SU-DHL-6 (cell line): ENCODE measurements at regions not wholly inside any gene's neighbourhood (a gene's known extent, or its start where the extent isn't known, plus 50 kb on each side); places are given as distances from the start of the nearest gene placed in this dataset.

ENCODE experiments used
- H2AFZ ChIP-seq: fragments of 200-600 bp; sonication (generic); 2 replicates; pipeline ENCODE4 v1.6.1; 2014; ENCODE audit warnings: low read depth, mild to moderate bottlenecking, moderate library complexity, mixed read lengths, antibody characterized with exemption, low read length; ENCODE audit not compliant: severe bottlenecking
- H3F3A ChIP-seq: fragments of 200-600 bp; shearing (Covaris generic); 2 replicates; pipeline ENCODE4 v1.6.0; 2016; ENCODE audit warnings: antibody characterized with exemption, mild to moderate bottlenecking; ENCODE audit not compliant: insufficient read depth
- H3K27ac ChIP-seq: fragments of 200-600 bp; sonication (generic); 2 replicates; pipeline ENCODE4 v1.5.1; 2016; ENCODE audit warnings: low read depth, mild to moderate bottlenecking, low read length, moderate library complexity, mixed read lengths
- H3K27me3 ChIP-seq: fragments of 200-600 bp; sonication (generic), shearing (Covaris generic); 2 replicates; pipeline ENCODE4 v1.6.0; 2014; ENCODE audit warnings: mild to moderate bottlenecking, low read length
- H3K36me3 ChIP-seq: fragments of 200-600 bp; sonication (generic); 2 replicates; pipeline ENCODE4 v1.6.1; 2014; ENCODE audit warnings: mild to moderate bottlenecking, low read length, mixed read lengths
- H3K4me2 ChIP-seq: fragments of 300-600, 200-600 bp; shearing (Covaris generic), sonication (generic); 2 replicates; pipeline ENCODE4 v1.6.0; 2014; ENCODE audit warnings: low read length, low read depth, mild to moderate bottlenecking; ENCODE audit not compliant: poor library complexity, severe bottlenecking
- H3K4me3 ChIP-seq: fragments of 200-600 bp; sonication (generic); 2 replicates; pipeline ENCODE4 v1.5.1; 2014; ENCODE audit warnings: antibody characterized with exemption, low read length, mild to moderate bottlenecking, mixed read lengths; ENCODE audit not compliant: insufficient read depth, poor library complexity, severe bottlenecking
- H3K79me2 ChIP-seq: fragments of 200-600 bp; sonication (generic); 2 replicates; pipeline ENCODE4 v1.6.1; 2014; ENCODE audit warnings: mild to moderate bottlenecking, low read length, moderate library complexity; ENCODE audit not compliant: insufficient read depth
- H3K9ac ChIP-seq: fragments of 200-600 bp; sonication (generic); 2 replicates; pipeline ENCODE4 v1.7.0; 2014; ENCODE audit warnings: mild to moderate bottlenecking, low read length
- H3K9me2 ChIP-seq: fragments of 200-600 bp; sonication (generic); replicated peaks from 2 replicates; pipeline ENCODE4 v1.6.1; 2014; ENCODE audit warnings: low read length; ENCODE audit not compliant: insufficient read depth
- H3K9me3 ChIP-seq: fragments of 200-600 bp; sonication (generic); 2 replicates; pipeline ENCODE4 v1.6.1; 2014; ENCODE audit warnings: low read length, mixed read lengths; ENCODE audit not compliant: insufficient read depth
- H4K20me1 ChIP-seq: fragments of 200-600 bp; sonication (generic); 2 replicates; pipeline ENCODE4 v1.6.1; 2014; ENCODE audit warnings: low read depth, mild to moderate bottlenecking, antibody characterized with exemption, low read length, moderate library complexity, mixed read lengths
- EZH2phosphoT487 ChIP-seq: fragments of 200-600 bp; sonication (generic), shearing (Covaris generic); conservative IDR thresholded peaks from 2 replicates; pipeline ENCODE4 v1.6.1; 2018; ENCODE audit warnings: mild to moderate bottlenecking, antibody characterized with exemption, low read length, moderate library complexity, mixed read lengths
- TF ChIP-seq, protein P1 (sequence below): fragments of 200-600 bp; sonication (generic); IDR thresholded peaks from one replicate; pipeline ENCODE4 v1.5.1; 2017; ENCODE audit warnings: antibody characterized with exemption, mild to moderate bottlenecking, low read length, moderate library complexity; ENCODE audit not compliant: insufficient read depth, poor library complexity, severe bottlenecking

GRCh38 chr6:119476554-119476953 lies 127.0 kb upstream of the MAN1A1 start:
- H3K9me3 ChIP-seq = no peaks in the 10 kb centered on the region
- no peaks in the 10 kb centered on the region for H4K20me1 ChIP-seq
- H3K27ac ChIP-seq = no peak overlapping the region
- H3K4me3 ChIP-seq = no peak overlapping the region
- no peaks in the 10 kb centered on the region for H3K27me3 ChIP-seq
- H3K4me2 ChIP-seq = no peak overlapping the region
- no peak overlapping the region for H3K9ac ChIP-seq
- no peaks in the 10 kb centered on the region for H3K36me3 ChIP-seq
- no peak overlapping the region for H2AFZ ChIP-seq
- no peaks in the 10 kb centered on the region for H3K9me2 ChIP-seq
- no peaks in the 10 kb centered on the region for H3F3A ChIP-seq
- H3K79me2 ChIP-seq = no peaks in the 10 kb centered on the region
- no peak for TF ChIP-seq EZH2phosphoT487
- TF ChIP-seq, protein P1, sequence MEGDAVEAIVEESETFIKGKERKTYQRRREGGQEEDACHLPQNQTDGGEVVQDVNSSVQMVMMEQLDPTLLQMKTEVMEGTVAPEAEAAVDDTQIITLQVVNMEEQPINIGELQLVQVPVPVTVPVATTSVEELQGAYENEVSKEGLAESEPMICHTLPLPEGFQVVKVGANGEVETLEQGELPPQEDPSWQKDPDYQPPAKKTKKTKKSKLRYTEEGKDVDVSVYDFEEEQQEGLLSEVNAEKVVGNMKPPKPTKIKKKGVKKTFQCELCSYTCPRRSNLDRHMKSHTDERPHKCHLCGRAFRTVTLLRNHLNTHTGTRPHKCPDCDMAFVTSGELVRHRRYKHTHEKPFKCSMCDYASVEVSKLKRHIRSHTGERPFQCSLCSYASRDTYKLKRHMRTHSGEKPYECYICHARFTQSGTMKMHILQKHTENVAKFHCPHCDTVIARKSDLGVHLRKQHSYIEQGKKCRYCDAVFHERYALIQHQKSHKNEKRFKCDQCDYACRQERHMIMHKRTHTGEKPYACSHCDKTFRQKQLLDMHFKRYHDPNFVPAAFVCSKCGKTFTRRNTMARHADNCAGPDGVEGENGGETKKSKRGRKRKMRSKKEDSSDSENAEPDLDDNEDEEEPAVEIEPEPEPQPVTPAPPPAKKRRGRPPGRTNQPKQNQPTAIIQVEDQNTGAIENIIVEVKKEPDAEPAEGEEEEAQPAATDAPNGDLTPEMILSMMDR = no peak

DNA sequence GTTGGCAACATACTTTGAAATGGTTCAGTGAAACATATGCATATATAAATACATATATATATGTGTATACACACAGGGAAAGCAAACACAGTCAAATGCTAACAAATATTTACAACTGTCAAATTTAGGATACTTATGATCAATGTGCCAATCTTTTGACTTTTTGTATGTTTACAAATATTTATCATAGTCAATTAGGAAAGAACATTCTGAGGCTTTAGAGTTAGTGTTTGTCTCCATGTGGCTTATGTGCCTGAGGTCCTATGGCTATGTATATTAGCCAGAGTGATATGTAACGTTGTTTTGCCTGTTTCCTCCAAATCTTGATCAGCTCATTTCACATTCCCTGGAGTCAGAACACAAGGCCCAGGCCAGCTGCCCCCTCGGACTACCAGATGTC lies 126.5 kb upstream of the MAN1A1 start:
- H3K36me3 ChIP-seq = no peaks in the 10 kb centered on the region
- no peaks in the 10 kb centered on the region for H3K79me2 ChIP-seq
- no peak overlapping the region for H2AFZ ChIP-seq
- no peak for TF ChIP-seq EZH2phosphoT487
- TF ChIP-seq, protein P1 = no peak
- no peak overlapping the region for H3K27ac ChIP-seq
- H3K9me3 ChIP-seq = no peaks in the 10 kb centered on the region
- no peaks in the 10 kb centered on the region for H3K27me3 ChIP-seq
- no peak overlapping the region for H3K4me2 ChIP-seq
- H3K9me2 ChIP-seq = no peaks in the 10 kb centered on the region
- no peaks in the 10 kb centered on the region for H3F3A ChIP-seq
- no peak overlapping the region for H3K4me3 ChIP-seq
- H4K20me1 ChIP-seq = no peaks in the 10 kb centered on the region
- H3K9ac ChIP-seq = no peak overlapping the region

- H4K20me1 ChIP-seq = no peaks in the 10 kb centered on the region
- H3K9ac ChIP-seq = no peak overlapping the region
- H3K9me3 ChIP-seq = no peaks in the 10 kb centered on the region
- H3K79me2 ChIP-seq = no peaks in the 10 kb centered on the region
- no peaks in the 10 kb centered on the region for H3F3A ChIP-seq
- no peaks in the 10 kb centered on the region for H3K36me3 ChIP-seq
- H3K27ac ChIP-seq = no peak overlapping the region
- H2AFZ ChIP-seq = no peak overlapping the region
- no peaks in the 10 kb centered on the region for H3K9me2 ChIP-seq
- no peaks in the 10 kb centered on the region for H3K27me3 ChIP-seq
- no peak overlapping the region for H3K4me2 ChIP-seq
- TF ChIP-seq, protein P1 = no peak
- TF ChIP-seq EZH2phosphoT487 = no peak
- H3K4me3 ChIP-seq = no peak overlapping the region
Observed at GRCh38 chr6:119470893-119471542, 121.5 kb upstream of the MAN1A1 start.
